HG02588 (cell line): ENCODE measurements at regions not wholly inside any gene's neighbourhood (a gene's known extent, or its start where the extent isn't known, plus 50 kb on each side); places are given as distances from the start of the nearest gene placed in this dataset.

Source experiments
- ATAC-seq: cut with Tn5 transposase; IDR thresholded peaks from one replicate; pipeline ENCODE4 v1.9.1; 2021; ENCODE audit warnings: mild to moderate bottlenecking, moderate library complexity; ENCODE audit not compliant: unreplicated experiment

DNA sequence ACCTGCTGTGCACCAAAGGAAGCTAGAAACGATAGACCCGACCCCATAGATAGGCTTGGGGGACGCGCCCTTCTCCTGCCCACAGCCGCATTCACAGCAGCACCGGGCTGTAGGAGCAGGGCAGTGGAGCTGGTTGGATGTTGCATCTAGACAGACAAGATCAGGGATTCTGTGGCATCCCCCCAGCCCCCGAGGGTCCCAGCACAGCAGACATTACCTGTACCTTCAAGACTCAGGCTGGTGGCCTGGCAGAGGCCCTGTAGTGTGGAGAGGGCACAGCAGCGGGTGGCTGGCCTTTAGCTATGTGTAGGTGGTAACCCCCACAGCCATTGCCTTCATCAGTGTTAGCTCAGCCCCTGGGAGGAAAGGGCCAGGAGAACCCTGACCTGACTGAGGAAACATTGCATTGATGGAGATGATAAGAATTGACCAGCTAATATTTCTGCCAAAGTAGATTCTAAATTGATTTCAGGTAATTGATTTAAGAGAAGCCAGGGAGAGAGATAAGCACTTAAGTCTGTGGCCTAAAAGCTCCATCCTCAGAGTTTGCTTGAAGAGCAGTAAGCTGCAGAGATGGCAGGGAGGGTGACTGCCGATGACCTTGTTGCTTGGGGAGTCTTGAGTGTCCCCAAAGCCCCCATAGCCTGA, 269.4 kb downstream of the TLE3 start:
- ATAC-seq, result no peak

DNA sequence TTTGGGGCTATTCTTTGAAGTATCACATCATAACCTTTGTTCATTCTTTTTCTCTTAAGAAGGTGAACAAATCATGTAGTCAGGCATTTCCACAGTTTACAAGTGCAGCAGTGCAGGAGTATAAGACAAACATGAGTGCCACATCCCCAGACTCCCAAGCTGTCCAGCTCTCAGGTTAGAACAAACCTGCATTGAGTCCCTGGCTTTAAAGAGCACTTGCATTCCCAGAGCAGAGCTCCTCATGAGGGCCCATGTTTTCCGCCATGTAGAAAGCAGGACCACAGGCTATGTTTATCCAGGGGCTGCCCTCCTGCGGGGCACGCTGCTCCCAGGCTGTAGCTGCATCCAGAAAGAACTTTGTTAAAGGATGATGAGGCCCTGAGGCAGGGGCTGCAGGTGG, 267.7 kb downstream of the TLE3 start:
- ATAC-seq, result no peak

DNA sequence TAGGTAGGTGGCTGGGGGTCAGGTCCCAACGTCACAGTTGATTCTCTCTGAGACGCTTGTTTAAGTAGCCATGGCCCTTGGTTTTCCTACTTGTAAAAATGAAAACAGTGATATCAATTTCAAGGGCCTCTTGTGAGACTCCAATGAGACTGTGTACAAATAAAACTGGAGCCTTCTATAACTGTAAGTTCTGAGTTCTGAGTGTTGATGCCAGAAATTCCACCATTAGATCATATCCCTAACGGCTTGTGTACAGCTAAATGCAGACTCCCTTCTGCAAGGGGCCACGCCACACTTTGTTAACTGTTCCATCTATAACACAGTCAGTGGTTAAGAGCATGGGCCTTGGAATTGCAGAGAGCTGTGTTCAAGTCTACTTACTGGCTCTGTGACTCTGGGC, 267.3 kb downstream of the TLE3 start:
- ATAC-seq, result no peak

DNA sequence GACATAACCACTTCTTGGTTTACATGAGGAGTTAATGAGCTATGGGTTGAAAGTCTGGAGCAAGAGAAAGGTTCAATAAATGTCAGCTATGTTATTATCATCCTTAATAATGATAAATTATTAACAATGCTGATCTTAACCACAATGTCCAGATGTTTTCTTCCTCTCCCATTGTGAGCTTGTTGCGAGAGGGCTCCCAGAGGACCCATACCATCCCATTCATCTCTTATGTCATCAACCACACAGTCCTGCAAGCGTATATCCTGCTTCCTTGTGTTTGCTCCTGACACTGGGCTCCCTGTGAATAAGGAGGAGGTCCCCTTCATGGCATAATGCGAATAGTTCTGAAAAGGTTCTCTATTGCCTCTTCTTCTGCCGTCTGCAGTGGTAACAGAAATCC, 266.8 kb downstream of the TLE3 start:
- ATAC-seq, result no peak

DNA sequence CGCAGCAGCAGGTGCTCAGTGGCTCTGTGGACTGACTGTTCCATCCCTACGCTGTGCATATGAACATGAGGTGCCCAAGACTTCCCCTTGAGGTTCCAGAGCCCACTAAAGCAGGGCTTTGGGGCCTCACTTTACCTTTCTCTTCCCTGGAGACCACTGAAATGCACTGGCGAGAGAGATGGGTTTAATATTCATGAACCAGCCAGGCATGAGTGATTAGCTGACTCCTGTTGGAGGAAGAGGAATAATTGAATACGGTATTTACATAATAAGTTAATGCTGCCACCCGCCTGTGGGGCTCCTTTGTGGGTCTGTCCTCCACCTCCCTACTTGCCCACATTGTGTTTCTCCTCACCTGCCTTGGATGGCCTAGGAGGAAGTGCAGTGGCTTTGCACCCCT, 263.4 kb downstream of the TLE3 start:
- no peak for ATAC-seq

DNA sequence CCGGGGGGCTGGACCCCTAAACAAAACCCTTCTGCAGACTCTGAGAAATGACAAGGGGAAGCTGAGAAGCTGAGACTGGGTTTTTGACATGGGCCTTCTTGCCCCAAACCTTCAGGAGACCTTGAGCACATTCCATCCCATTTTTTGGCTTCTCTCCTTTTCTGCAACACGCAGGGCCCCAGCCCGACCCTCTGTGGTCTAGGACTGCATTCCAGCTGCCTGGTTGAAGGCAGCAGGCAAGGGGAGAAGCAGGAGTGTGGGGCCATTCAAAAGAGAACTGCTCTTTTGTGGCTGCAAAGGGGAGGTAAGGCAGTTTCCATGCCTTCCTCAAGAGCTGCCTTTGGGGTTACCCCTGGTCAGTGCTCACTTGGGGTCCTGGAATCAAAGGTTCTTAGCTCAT, 263.0 kb downstream of the TLE3 start:
- no peak for ATAC-seq

DNA sequence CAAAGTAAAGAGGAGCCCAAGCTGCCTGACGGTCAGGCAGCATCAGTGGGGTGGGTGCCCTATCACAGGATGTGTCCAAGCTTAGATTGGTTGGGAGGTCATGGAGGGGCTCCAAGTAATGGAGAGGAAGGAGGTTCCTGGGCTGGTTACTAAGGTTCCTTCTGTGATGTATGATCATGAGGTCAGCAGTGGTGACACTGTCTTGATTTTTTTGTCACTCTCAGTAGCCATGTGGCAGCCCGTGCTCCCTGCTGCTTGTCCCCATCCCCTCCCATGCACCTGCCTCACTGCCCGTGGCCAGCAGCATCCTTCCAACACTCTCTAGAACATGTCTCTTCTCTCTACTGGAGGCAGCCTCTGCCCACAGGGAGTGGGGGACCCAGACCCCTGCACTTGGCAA, 261.7 kb downstream of the TLE3 start:
- no peak for ATAC-seq

DNA sequence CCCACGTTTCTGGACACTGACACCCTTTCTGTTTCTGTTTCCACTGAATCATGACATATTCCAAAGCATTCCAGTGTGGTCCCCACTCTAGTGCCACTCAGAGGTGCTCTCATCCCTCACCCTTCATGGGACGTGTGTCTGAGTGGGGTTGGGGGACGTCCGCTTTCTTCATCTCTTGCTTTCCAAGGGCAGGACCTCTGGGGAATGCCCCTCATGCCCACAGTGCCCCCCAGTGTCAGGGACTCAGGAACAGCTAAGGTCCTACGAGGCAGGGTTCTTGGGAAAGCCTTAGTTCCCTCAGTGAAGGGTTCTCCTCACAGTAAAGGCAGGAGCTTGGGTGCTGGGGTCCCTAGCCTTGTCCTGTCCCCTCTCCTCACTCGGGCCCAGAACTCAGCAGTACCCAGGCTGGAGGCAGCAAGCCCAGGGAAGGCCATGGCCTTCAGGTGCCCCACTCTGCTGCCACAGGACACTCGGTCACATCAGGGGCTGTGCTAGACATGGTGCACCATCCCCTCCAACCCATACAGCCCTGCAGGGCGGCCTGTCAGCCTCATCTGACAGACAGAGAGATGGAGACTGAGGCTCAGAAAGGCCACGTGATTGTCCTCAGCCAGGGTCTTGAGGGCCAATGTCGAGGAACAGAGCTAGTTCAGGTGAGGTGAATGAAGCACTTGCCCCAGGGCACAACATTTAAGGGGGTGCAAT, 261.0 kb downstream of the TLE3 start:
- ATAC-seq, result no peak

DNA sequence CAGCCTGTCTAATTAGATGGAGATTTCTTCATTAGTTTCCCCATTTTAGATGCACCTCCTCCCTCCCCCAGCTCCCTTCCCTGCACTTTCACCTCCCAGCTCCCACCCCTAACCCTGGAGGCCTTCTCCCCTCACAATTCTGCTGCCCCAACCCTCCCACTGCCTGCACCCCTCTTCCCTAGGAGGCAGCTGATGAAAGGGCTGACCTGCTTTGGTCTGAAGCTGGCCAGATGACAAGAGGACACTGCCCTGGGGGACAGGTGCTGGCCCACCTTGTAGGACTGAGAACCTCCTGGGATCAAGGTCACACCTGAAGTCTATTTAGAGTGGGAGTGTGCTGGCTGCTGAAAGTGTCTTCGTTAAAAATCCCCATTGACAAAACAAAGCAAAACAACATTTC, 259.4 kb downstream of the TLE3 start:
- ATAC-seq, result no peak

DNA sequence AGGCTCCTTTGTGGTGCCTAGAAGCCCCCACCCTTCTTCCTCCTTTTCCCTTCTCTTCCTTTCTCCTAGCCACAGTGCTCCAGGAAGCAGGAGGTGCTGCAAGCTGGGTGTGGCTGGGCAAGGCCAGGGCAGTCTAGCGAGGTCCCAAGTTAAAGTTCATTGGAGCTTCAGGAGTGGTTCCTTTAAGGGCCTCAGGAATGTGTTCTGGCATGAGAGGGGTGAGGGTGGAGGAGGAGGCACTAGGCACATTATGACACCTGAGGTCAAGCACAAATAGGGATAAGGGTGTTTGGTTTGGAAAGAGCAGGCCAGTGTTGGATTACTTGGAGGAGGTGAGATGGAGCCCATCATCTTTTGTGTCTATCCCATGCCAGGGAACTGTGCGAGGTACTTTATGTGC, 258.7 kb downstream of the TLE3 start:
- no peak for ATAC-seq

DNA sequence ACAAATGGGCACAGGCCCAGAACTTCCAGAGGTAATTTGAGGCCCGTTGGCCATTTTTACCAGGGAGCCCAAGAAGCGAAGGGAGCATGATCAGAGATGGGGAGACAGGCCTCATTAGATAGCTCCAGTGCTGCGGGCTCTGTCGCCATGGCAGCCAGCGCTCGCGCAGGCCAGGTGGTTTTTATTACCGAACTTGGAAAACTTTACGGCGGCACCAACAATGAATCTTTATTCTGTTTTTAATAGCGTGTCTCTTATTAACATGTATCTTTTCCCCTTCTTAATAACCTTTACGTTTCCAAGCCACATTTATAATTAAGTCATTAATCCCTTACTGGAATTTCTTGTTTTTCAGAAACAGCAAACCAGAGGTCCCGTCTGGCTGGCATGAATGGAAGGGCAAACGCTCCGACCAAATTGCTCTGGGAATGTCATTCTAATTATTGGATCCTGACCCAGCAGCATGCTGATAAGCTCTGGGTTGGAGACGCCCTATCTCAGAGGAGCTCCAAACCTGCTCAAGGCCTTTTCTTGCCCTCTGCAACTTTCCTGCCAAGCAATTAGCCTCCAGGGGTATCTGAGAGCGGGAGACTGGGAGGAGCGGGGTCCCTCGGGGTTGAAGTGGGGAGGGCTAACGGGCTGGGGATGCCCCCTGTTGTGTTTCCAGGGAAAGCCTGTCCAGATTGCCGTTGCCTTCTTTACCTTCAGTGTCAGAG, 256.4 kb downstream of the TLE3 start:
- ATAC-seq, result no peak

DNA sequence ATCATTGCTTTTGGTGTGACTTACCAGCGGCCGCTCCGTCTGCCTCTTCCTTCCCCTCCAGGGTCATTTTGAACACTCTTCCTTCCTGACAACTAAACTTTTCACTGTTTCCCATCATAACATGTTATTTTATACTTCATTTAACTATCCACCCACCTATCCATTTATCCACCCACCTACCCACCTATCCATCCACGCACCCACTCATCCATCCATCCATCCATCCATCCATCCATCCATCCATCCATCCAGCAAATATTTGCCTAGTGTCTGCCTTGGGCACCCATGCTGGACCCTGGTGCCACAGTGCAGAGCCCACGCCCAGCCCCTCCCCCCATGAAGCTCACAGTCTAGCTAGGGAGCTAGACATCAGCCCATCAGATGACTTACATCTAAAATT, 254.9 kb downstream of the TLE3 start:
- ATAC-seq, result no peak

DNA sequence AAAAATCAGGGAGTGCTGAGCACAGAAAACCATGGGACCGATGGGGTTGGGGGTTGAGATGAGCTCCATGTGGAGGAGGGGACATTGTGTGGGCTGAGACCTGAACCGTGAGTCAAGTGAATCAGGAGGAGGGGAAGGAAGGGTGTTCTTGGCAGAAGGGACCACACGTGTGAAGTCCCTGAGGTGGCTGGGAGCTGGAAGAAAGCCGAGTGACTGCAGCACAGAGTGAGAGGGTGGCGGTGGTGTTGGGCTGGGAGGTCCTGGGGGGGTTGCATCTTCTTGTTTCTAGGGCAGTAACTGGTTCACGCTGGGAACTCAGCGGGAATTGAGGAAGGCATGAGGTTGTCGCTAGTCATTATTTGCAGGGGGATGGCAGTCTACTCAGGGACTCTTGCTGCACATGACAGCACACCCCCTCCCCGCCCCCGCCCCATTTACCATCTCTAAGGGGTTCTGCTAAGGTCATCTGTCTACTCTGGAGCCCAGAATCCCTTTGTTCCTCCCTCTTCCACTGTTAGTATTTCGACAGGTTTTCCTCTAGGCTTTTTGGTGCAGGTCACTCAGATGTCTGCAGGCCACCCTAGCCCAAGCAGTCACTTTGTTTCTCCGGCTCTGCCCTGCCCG, 254.3 kb downstream of the TLE3 start:
- no peak for ATAC-seq

DNA sequence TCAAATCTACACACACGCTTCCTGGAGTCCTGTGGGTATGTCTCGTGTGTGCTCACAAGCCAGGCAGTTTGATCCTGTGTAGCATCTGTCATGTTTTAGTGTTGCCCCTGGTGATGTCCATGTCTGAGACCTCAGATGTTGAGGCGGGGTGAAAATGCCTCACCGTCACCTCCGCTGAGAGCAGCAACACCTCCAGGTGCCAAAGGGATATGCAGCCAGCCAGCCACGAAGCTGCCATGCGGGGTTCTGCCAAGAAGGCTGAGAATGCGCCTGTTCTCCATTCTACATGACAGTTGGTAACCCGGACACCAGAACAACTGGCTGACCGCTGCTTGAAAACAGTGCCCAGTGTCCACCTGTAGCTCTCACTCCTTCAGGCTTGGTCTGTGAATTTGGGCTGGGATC, 253.8 kb downstream of the TLE3 start:
- ATAC-seq, result no peak

DNA sequence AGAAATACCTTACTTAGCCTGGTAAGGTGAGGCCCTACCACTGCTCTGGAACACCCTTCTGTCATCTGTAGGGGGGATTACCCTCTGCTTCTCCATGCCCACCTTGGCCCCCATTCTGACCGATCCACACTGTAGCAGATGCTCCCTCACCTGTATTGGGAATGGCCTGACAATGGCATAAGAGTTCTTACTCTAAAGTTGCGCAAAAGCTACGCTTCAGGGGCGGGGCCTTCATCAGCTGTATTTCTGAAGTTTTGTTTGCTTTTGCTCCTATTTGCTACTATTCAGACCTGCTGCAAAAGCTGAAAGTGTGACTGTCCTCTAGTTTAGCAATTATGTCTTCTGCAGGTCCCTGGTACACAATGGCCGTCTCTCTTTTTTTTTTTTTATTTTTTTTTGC, 252.6 kb downstream of the TLE3 start:
- no peak for ATAC-seq

DNA sequence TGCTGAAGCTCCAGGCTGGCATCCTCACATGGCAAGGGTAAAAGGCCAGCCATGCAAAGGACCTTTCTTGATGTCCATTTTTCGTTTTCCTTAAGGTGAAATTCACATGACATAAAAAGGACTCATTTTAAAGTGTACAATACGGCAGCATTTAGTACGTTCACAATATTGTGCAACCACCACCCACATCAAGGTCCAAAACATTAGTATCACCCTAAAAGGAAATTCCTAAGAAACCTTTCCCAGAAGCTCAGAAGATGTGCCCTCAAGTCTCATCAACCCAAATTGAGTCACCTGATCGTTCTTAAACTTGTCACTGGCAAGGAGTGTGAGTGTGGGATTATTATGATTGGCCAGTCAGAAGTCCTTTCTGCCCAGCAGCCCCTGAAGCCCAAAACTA, 250.1 kb downstream of the TLE3 start:
- ATAC-seq, result no peak

DNA sequence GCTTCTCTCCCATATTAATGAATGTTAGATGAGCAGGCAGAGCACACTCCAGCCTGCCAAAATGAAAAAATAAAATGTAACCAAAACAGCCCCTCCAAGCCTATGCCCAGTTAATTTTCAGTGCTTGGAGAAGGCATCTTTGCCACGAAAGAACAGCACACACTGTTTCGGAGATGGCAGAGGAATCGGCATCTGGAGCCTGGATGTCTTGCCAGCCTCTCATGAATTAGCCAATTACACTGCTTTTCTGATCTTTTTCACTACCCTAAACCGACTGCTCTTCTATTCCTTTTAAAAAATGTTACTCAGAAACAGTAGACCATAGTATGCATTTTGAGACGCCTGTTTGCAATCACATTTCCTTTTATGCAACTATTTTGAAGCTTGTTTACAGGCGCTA, 249.6 kb downstream of the TLE3 start:
- ATAC-seq, result no peak

DNA sequence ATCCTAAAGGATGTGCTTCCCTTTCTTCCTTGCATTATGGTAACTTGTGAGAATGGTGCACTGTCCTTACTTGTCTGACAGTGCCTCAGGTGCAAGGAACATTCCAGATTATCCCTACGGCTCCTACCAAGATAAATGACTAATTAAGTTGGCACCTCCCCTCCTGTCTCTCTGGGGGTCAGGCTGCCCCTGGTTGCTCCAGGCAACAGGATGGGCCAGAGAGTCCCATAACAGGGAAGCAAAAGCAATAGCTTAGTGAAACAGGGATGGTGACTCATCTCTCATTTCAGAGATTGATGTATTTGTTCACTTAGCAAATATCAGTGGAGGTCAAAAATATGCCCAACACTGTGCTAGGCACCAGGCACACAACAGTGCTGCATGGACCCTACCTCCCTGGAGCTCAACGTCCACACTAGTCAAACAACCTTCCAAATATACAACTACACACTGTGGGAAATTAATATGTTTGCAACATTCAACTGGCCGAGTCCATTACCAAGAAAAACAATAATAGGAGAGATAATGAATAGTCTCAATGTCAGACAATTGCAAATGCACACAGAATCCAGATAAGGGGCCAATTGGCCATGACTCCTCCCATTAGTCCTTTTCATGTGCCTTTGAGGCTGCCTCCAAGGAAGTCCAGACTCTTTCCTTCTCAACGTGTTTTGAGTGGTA, 249.0 kb downstream of the TLE3 start:
- ATAC-seq, result no peak

DNA sequence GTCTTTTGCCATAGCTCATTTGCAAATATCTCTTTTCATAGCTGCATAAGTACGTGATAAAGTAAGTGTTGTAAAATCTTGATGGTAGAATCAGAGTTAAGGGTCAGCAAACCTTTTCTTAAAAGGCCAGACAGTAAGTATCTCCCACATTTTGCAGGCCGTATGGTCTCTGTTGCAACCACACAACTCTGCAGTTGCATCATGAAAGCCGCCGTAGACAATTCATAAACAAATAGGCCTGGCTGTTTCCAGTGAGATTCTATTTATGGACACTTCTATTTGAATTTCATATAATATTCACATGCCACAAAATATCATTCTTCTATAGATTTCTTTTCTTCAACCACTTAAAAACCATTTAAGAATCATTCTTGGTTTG, 248.5 kb downstream of the TLE3 start:
- no peak for ATAC-seq

DNA sequence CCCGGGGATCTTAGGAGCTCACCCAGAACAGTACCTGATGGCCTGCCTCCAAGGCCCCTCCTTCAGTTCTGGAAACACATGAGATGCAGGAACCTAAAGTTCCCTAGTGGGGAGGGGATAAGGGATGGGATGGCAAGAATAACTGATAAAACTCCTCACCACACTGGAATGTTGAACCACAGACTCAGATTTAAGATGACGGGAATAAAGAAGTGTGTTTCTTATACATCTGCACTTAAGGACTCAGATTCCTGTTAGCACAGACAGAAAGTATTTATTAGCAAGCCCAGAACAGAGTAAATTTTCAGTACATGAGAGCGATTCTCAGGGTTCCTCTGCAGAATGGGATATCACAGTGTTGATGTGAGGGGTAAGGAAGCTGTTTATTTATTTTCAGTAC, 245.2 kb downstream of the TLE3 start:
- no peak for ATAC-seq

DNA sequence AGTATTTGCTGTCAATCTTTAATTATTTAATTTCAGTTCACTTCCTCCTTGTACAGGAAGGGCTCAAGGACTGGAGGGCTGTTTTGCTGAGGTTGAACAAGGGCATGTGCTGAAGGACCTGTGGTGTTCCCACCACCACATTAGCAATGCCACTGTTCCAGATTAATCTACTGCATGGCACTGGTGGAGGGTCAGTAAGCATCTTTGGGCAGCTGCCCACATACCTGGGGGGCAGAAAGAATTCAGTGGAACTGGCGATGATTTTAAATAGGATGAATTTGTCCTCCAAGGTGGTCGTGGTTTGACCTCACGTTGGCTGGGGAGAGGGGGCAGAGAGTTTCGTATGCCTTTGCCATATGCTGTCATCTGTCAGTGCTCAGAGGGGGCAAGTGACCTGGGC, 244.8 kb downstream of the TLE3 start:
- ATAC-seq, result no peak
